Calu3 (cell line): ENCODE measurements at regions not wholly inside any gene's neighbourhood (a gene's known extent, or its start where the extent isn't known, plus 50 kb on each side); places are given as distances from the start of the nearest gene placed in this dataset.

Experiments
- BruUV-seq: library from RNA; stranded (reverse); fragments of 400-500 nt; replicated peaks from 2 replicates; lab custom pipeline; 2021; lab: Mats Ljungman, UMichigan
- CTCF ChIA-PET: fragments of 300-600 bp; sonication (Branson Sonifier 250); formaldehyde crosslinking; loops from one replicate; lab custom pipeline; 2022; ENCODE audit warnings: antibody characterized with exemption; lab: Charles Lee
- DNase-seq: peaks from one replicate; pipeline ENCODE4 v3.0.0; 2022
- H3K27ac Mint-ChIP-seq: one replicate; pipeline ENCODE4 v1.8.0; 2022; ENCODE audit warnings: mixed read lengths; ENCODE audit not compliant: unreplicated experiment
- H3K27me3 Mint-ChIP-seq: one replicate; pipeline ENCODE4 v1.8.0; 2022; ENCODE audit warnings: mixed read lengths; ENCODE audit not compliant: unreplicated experiment
- H3K36me3 Mint-ChIP-seq: one replicate; pipeline ENCODE4 v1.8.0; 2022; ENCODE audit warnings: mild to moderate bottlenecking, moderate library complexity, mixed read lengths; ENCODE audit not compliant: insufficient read depth, unreplicated experiment
- H3K4me1 Mint-ChIP-seq: one replicate; pipeline ENCODE4 v1.8.0; 2022; ENCODE audit warnings: mild to moderate bottlenecking, low read depth, mixed read lengths; ENCODE audit not compliant: unreplicated experiment
- H3K4me3 Mint-ChIP-seq: one replicate; pipeline ENCODE4 v1.8.0; 2022; ENCODE audit warnings: mild to moderate bottlenecking, low read depth, moderate library complexity, mixed read lengths; ENCODE audit not compliant: unreplicated experiment
- H3K9me3 Mint-ChIP-seq: one replicate; pipeline ENCODE4 v1.8.0; 2022; ENCODE audit warnings: low read depth, mixed read lengths; ENCODE audit not compliant: unreplicated experiment
- CTCF ChIP-seq: fragments of 200-600 bp; IDR thresholded peaks from one replicate; pipeline ENCODE4 v1.8.0; 2022; ENCODE audit warnings: antibody characterized with exemption; ENCODE audit not compliant: unreplicated experiment
- intact Hi-C: fragments of 100-400 bp; cut with micrococcal nuclease; formaldehyde crosslinking; loops from one replicate; pipeline ENCODE4 v1.10.0; 2022; ENCODE audit not compliant: unreplicated experiment

- BruUV-seq: no TSS peak
- Mint-ChIP-seq H3K9me3 (peaks cover 5% of the 10 kb centered on the region), H3K36me3 (no peaks in the 10 kb centered on the region), H3K27me3 (no peaks in the 10 kb centered on the region), H3K4me3 (no peak overlapping the region), H3K4me1 (no peaks in the 10 kb centered on the region), H3K27ac (no peak overlapping the region)
- CTCF ChIA-PET: no interaction called here
- no peak for TF ChIP-seq CTCF
- no peak for DNase-seq
- intact Hi-C loops: no loop called here
Measured at GRCh38 chr11:134795017-134795416, 383.0 kb upstream of the B3GAT1 start.

DNA sequence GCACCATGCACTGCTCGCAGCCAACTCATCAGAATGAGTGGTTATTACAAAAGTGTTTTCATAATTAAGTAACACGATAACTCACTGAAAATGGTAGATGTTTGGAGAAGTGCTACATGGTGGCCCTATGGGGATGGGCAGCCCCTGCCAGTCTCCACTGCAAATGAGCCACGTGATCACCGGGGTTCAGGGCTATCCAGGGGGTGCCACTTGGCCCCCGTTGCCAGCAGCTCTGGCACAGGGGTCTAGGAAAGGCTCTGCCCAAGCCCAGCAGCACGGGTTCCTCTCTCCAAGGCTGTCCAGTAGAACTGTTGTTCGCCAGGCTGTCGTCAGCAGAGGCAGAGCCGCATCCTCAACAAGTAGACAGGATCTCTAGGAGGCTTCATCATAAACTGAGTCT is 382.1 kb upstream of the B3GAT1 start:
- H3K4me1 Mint-ChIP-seq: no peaks in the 10 kb centered on the region
- H3K27me3 Mint-ChIP-seq: no peaks in the 10 kb centered on the region
- no peak for DNase-seq
- no peak overlapping the region for H3K27ac Mint-ChIP-seq
- H3K36me3 Mint-ChIP-seq: no peaks in the 10 kb centered on the region
- H3K9me3 Mint-ChIP-seq: peaks cover 3% of the 10 kb centered on the region
- no TSS peak for BruUV-seq
- intact Hi-C loops: no loop called here
- CTCF ChIA-PET: no interaction called here
- H3K4me3 Mint-ChIP-seq: no peak overlapping the region
- TF ChIP-seq CTCF: no peak

- H3K4me3 Mint-ChIP-seq: no peak overlapping the region
- CTCF ChIA-PET: no interaction called here
- no peaks in the 10 kb centered on the region for H3K4me1 Mint-ChIP-seq
- no peaks in the 10 kb centered on the region for H3K36me3 Mint-ChIP-seq
- no peak for TF ChIP-seq CTCF
- no peaks in the 10 kb centered on the region for H3K27me3 Mint-ChIP-seq
- intact Hi-C loops: no loop called here
- DNase-seq: no peak
- BruUV-seq: no TSS peak
- H3K9me3 Mint-ChIP-seq: peaks cover 3% of the 10 kb centered on the region
- H3K27ac Mint-ChIP-seq: no peak overlapping the region
Measured at GRCh38 chr11:134792677-134793076, 380.6 kb upstream of the B3GAT1 start.

GRCh38 chr11:134792044-134792443 is 380.0 kb upstream of the B3GAT1 start:
- no TSS peak for BruUV-seq
- no peak overlapping the region for H3K4me3 Mint-ChIP-seq
- H3K27me3 Mint-ChIP-seq: no peaks in the 10 kb centered on the region
- no peak for TF ChIP-seq CTCF
- no peak overlapping the region for H3K27ac Mint-ChIP-seq
- H3K4me1 Mint-ChIP-seq: no peaks in the 10 kb centered on the region
- no peak for DNase-seq
- CTCF ChIA-PET: no interaction called here
- H3K36me3 Mint-ChIP-seq: no peaks in the 10 kb centered on the region
- H3K9me3 Mint-ChIP-seq: peaks cover 5% of the 10 kb centered on the region
- intact Hi-C loops: no loop called here
